Uterus (tissue), 2 donors: ENCODE measurements at regions not wholly inside any gene's neighbourhood (a gene's known extent, or its start where the extent isn't known, plus 50 kb on each side); places are given as distances from the start of the nearest gene placed in this dataset.

Experiments
- CTCF ChIP-seq, 4 experiments: fragments of 200-600 bp in 2 of 4; fragments of 450-650 bp in 2 of 4; sonication (generic) in 2 of 4; IDR thresholded peaks; one replicate each; pipeline ENCODE4 v1.5.1; 2016 to 2019; ENCODE audit warnings: antibody characterized with exemption in 4 of 4, mild to moderate bottlenecking in 2 of 4, moderate library complexity in 1 of 4
- POLR2A ChIP-seq, 2 donors: fragments of 450-650 bp; IDR thresholded peaks; one replicate each; pipeline ENCODE4 v1.6.1; 2016; ENCODE audit warnings: antibody characterized with exemption in 2 of 2, mild to moderate bottlenecking in 1 of 2, moderate library complexity in 1 of 2

- no peak for TF ChIP-seq POLR2A (IDR thresholded peaks at IDR 0.05)
- no peak for TF ChIP-seq CTCF (IDR thresholded peaks at IDR 0.05)
These were observed 68.1 kb downstream of the NCOR2 start for GRCh38 chr12:124499190-124499753.
